ENCODE measurements at regions not wholly inside any gene's neighbourhood (a gene's known extent, or its start where the extent isn't known, plus 50 kb on each side); places are given as distances from the start of the nearest gene placed in this dataset.

DNA sequence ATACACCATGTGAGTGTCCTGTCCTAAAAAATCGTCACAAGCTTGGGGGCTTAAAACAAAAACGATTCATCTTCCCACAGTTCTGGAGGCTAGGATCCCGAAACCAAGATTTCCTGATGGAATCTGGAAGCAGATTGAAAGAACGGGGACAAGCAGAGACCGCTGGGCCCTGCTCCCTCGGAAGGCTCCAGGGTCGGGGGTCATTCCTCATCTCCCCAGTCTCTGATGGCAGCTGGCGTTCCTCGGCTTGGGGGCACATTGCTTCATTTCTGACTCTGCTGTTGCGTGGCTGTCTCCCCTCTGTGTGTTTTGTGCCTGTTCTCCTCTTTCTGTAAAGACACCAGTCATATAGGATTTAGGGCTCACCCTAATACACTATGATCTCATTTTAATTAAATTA lies 114.2 kb upstream of the TMPRSS2 start:
- DNase-seq: no peak
- H3K36me3 ChIP-seq: no peaks in the 10 kb centered on the region
- TF ChIP-seq, protein P1, sequence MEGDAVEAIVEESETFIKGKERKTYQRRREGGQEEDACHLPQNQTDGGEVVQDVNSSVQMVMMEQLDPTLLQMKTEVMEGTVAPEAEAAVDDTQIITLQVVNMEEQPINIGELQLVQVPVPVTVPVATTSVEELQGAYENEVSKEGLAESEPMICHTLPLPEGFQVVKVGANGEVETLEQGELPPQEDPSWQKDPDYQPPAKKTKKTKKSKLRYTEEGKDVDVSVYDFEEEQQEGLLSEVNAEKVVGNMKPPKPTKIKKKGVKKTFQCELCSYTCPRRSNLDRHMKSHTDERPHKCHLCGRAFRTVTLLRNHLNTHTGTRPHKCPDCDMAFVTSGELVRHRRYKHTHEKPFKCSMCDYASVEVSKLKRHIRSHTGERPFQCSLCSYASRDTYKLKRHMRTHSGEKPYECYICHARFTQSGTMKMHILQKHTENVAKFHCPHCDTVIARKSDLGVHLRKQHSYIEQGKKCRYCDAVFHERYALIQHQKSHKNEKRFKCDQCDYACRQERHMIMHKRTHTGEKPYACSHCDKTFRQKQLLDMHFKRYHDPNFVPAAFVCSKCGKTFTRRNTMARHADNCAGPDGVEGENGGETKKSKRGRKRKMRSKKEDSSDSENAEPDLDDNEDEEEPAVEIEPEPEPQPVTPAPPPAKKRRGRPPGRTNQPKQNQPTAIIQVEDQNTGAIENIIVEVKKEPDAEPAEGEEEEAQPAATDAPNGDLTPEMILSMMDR (IDR thresholded peaks at IDR 0.05; ENCODE audit: low read depth, low read length): no peak
- no peak overlapping the region for H3K4me3 ChIP-seq (ENCODE audit: low read depth, low read length)
- H3K27ac ChIP-seq: no peak overlapping the region
- H3K27me3 ChIP-seq (ENCODE audit: insufficient read depth, low read depth, severe bottlenecking): no peaks in the 10 kb centered on the region
- no peaks in the 10 kb centered on the region for H3K9me3 ChIP-seq (ENCODE audit: severe bottlenecking)

DNA sequence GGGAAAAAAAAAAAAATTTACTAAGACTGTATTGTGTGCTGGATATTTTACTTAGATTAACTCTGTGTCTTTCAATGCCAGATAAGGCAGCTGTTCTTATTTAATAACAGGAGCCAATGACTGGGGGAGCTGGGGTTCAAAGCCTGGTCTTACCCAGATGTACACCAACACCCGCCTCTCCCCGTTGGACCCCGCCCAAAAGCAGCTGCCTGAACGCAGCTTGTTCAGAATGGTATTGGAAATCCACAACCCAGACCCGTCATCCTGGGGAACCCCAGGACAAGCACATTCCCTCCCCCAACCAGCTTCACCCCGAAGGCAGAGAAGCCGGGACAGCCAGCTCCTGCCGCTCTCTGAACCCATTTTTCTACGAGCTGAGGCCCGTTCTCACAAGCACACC lies 113.6 kb upstream of the TMPRSS2 start:
- H3K27me3 ChIP-seq (ENCODE audit: insufficient read depth, low read depth, severe bottlenecking): no peaks in the 10 kb centered on the region

GRCh38 chr21:41620982-41621381 lies 113.0 kb upstream of the TMPRSS2 start:
- Histone ChIP-seq H3K27me3 (ENCODE audit: insufficient read depth, low read depth, severe bottlenecking) (no peaks in the 10 kb centered on the region), H3K27ac (no peak overlapping the region), H3K4me3 (ENCODE audit: low read depth, low read length) (no peak overlapping the region), H3K9me3 (ENCODE audit: severe bottlenecking) (no peaks in the 10 kb centered on the region), H3K36me3 (no peaks in the 10 kb centered on the region)
- no peak for DNase-seq
- TF ChIP-seq, protein P1 (IDR thresholded peaks at IDR 0.05; ENCODE audit: low read depth, low read length): no peak

More for the DNA sequence above, 113.6 kb upstream of the TMPRSS2 start:
- DNase-seq: no peak
- Histone ChIP-seq H3K36me3 (no peaks in the 10 kb centered on the region), H3K9me3 (ENCODE audit: severe bottlenecking) (no peaks in the 10 kb centered on the region), H3K4me3 (ENCODE audit: low read depth, low read length) (no peak overlapping the region), H3K27ac (no peak overlapping the region)
- TF ChIP-seq, protein P1 (IDR thresholded peaks at IDR 0.05; ENCODE audit: low read depth, low read length): no peak

GRCh38 chr21:41620541-41620940 lies 112.6 kb upstream of the TMPRSS2 start:
- TF ChIP-seq, protein P1 (IDR thresholded peaks at IDR 0.05; ENCODE audit: low read depth, low read length): no peak
- H3K9me3 ChIP-seq (ENCODE audit: severe bottlenecking): no peaks in the 10 kb centered on the region
- no peak overlapping the region for H3K4me3 ChIP-seq (ENCODE audit: low read depth, low read length)
- H3K36me3 ChIP-seq: no peaks in the 10 kb centered on the region
- H3K27me3 ChIP-seq (ENCODE audit: insufficient read depth, low read depth, severe bottlenecking): no peaks in the 10 kb centered on the region
- H3K27ac ChIP-seq: no peak overlapping the region
- DNase-seq: no peak

DNA sequence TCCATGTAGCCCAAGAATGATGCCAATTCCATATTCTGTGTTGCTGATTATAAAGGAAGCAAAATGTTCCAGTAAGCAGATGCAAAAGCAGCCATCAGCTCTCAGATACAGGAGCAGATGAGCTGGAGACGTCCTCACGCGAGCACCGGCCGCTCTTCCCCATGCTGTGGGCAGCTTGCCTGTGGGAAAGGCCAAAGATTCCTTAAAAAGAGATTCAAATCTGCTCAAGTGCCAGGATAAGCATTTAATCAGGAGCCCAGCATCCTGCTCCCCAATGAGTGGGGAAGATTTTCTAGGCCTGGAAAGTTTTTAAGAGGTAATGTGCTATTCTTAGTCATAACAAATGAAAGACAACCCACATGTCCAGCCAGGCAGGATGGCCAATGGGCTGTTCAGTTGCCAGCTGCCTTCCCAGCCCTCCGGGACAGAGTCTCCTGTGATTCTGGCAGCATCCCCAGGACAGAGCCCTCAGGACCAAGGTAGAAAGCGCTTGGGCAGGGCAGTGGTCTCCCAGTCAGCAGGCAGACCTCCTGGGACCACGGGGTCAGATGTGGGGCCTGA lies 108.2 kb upstream of the TMPRSS2 start:
- Histone ChIP-seq H3K4me3 (ENCODE audit: low read depth, low read length) (no peak overlapping the region), H3K27me3 (ENCODE audit: insufficient read depth, low read depth, severe bottlenecking) (no peaks in the 10 kb centered on the region), H3K27ac (no peak overlapping the region), H3K9me3 (ENCODE audit: severe bottlenecking) (no peaks in the 10 kb centered on the region), H3K36me3 (no peaks in the 10 kb centered on the region)
- DNase-seq: no peak
- TF ChIP-seq, protein P1 (IDR thresholded peaks at IDR 0.05; ENCODE audit: low read depth, low read length): no peak

DNA sequence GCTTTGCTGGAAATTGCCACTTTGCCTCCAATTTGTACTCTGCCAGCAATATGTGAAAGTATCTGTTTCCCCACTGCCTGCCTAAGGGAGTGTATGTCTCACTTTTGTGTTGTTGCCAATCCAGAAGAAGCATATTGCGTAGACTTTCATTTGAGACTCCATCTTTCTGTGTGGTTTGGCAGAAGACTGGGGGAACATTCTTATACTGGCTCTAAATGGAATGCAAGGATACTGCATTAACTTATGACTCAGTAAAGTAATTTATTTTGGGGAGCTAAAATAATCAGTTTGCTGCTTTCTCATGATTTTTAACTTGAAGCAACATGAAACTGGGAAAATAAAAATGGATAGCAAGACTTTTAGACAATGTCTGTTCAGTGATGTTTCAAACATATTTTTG lies 107.7 kb upstream of the TMPRSS2 start:
- H3K4me3 ChIP-seq (ENCODE audit: low read depth, low read length): no peak overlapping the region
- DNase-seq: no peak
- no peak overlapping the region for H3K27ac ChIP-seq
- no peaks in the 10 kb centered on the region for H3K36me3 ChIP-seq
- no peaks in the 10 kb centered on the region for H3K27me3 ChIP-seq (ENCODE audit: insufficient read depth, low read depth, severe bottlenecking)
- TF ChIP-seq, protein P1 (IDR thresholded peaks at IDR 0.05; ENCODE audit: low read depth, low read length): no peak
- H3K9me3 ChIP-seq (ENCODE audit: severe bottlenecking): no peaks in the 10 kb centered on the region
